GM12874 (cell line): ENCODE measurements at regions not wholly inside any gene's neighbourhood (a gene's known extent, or its start where the extent isn't known, plus 50 kb on each side); places are given as distances from the start of the nearest gene placed in this dataset.

Source experiments
- CTCF ChIP-seq: IDR thresholded peaks from 2 replicates; pipeline ENCODE4 v1.5.1; 2011; ENCODE audit warnings: low read depth, mild to moderate bottlenecking, control low read depth, low read length, moderate library complexity; ENCODE audit not compliant: insufficient read depth

GRCh38 chr3:105274536-105274935 is 92.2 kb upstream of the ALCAM start:
- no peak for TF ChIP-seq CTCF

- no peak for TF ChIP-seq CTCF
These were observed 91.8 kb upstream of the ALCAM start for GRCh38 chr3:105274958-105275357.

GRCh38 chr3:105277656-105278055 is 89.1 kb upstream of the ALCAM start:
- TF ChIP-seq CTCF, result no peak

GRCh38 chr3:105278688-105279087 is 88.0 kb upstream of the ALCAM start:
- TF ChIP-seq CTCF, result no peak

- no peak for TF ChIP-seq CTCF
These were observed 84.7 kb upstream of the ALCAM start for GRCh38 chr3:105281989-105282388.

GRCh38 chr3:105284876-105285275 is 81.8 kb upstream of the ALCAM start:
- no peak for TF ChIP-seq CTCF

- no peak for TF ChIP-seq CTCF
These were observed 81.0 kb upstream of the ALCAM start for GRCh38 chr3:105285653-105286241.
